ENCODE measurements at regions not wholly inside any gene's neighbourhood (a gene's known extent, or its start where the extent isn't known, plus 50 kb on each side); places are given as distances from the start of the nearest gene placed in this dataset. TPM values are rescaled to one million over a fixed set of nuclear protein-coding genes. Genes with fewer than 3 reads are reported as not detected.

- 68% methylated on average over 1 of the region's 1 CpG for WGBS
- Histone ChIP-seq H3K4me3 (ENCODE audit: low read depth in 1 of 3, low read length in 3 of 3) (no peak overlapping the region), H3K27me3 (ENCODE audit: control insufficient read depth in 4 of 4, insufficient read depth in 4 of 4, low read length in 3 of 4) (no peaks in the 10 kb centered on the region), H3K9me3 (ENCODE audit: control insufficient read depth in 4 of 4, low read length in 3 of 4) (peaks cover 0 to 8% (median 3%) of the 10 kb centered on the region in 4 donors), H3K27ac (ENCODE audit: low read depth in 1 of 2, low read length in 2 of 2) (no peak overlapping the region), H3K9ac (ENCODE audit: low read depth in 1 of 2, low read length in 2 of 2) (no peak overlapping the region), H3K4me1 (ENCODE audit: control insufficient read depth in 4 of 4, insufficient read depth in 4 of 4, low read length in 3 of 4) (no peaks in the 10 kb centered on the region), H3K36me3 (ENCODE audit: control insufficient read depth in 4 of 4, insufficient read depth in 3 of 4, low read depth in 1 of 4, low read length in 3 of 4) (no peaks in the 10 kb centered on the region)
- TF ChIP-seq NR2F2 (IDR thresholded peaks at IDR 0.05), result no peak
- no peak for TF ChIP-seq TAF1 (conservative IDR thresholded peaks at IDR 0.05)
- no peak for TF ChIP-seq ZBTB33 (IDR thresholded peaks at IDR 0.05)
- no peak for TF ChIP-seq CTCF (IDR thresholded peaks at IDR 0.05; ENCODE audit: low read depth, low read length, missing input control)
- TF ChIP-seq SP1 (IDR thresholded peaks at IDR 0.05), result no peak
- TF ChIP-seq HNF4A (conservative IDR thresholded peaks at IDR 0.05), result no peak
- TF ChIP-seq FOXA2 (IDR thresholded peaks at IDR 0.05), result no peak
- TF ChIP-seq MAX (IDR thresholded peaks at IDR 0.05), result no peak
- no peak for TF ChIP-seq YY1 (IDR thresholded peaks at IDR 0.05)
- no peak for TF ChIP-seq JUND (IDR thresholded peaks at IDR 0.05)
- TF ChIP-seq FOXA1 (IDR thresholded peaks at IDR 0.05), result no peak
- DNase-seq (ENCODE audit: low spot score), result no peak
Observed at GRCh38 chr21:23215261-23215660, 2217.1 kb downstream of the NCAM2 start.

Small RNAs in the stretch of these regions (small RNA-seq; reads per million reads assigned to genes)
- gene AP001340.1, result not detected
- gene RF00019, result not detected
- gene RN7SKP236, result not detected
- gene RNA5SP489, result not detected
- gene RNU2-55P, result 0.15 reads per million
